ENCODE measurements at regions not wholly inside any gene's neighbourhood (a gene's known extent, or its start where the extent isn't known, plus 50 kb on each side); places are given as distances from the start of the nearest gene placed in this dataset.
"Not testable (repeated sequence)": the region's sequence is repeated elsewhere in the genome, so short reads cannot be mapped to it uniquely, and the experiment has no call there.

- H3K27me3 ChIP-seq (ENCODE audit: control insufficient read depth, insufficient read depth, low read length) = peaks cover 7% of the 10 kb centered on the region
- no peaks in the 10 kb centered on the region for H3K36me3 ChIP-seq (ENCODE audit: control insufficient read depth, low read depth, low read length)
- no peaks in the 10 kb centered on the region for H3K9me3 ChIP-seq (ENCODE audit: control insufficient read depth, low read depth, low read length)
- no peak overlapping the region for H3K27ac ChIP-seq (ENCODE audit: low read length)
- peaks cover 20% of the 10 kb centered on the region for H3K4me1 ChIP-seq (ENCODE audit: control insufficient read depth, low read depth, low read length)
- H3K9ac ChIP-seq (ENCODE audit: low read length) = no peak overlapping the region
- H3K4me3 ChIP-seq (ENCODE audit: low read length) = no peak overlapping the region
Observed at GRCh38 chr7:51452694-51453093, 136.1 kb upstream of the COBL start.

- H3K4me1 ChIP-seq (ENCODE audit: control insufficient read depth, low read depth, low read length) = peaks cover 28% of the 10 kb centered on the region
- H3K36me3 ChIP-seq (ENCODE audit: control insufficient read depth, low read depth, low read length) = no peaks in the 10 kb centered on the region
- no peak overlapping the region for H3K9ac ChIP-seq (ENCODE audit: low read length)
- H3K9me3 ChIP-seq (ENCODE audit: control insufficient read depth, low read depth, low read length) = no peaks in the 10 kb centered on the region
- no peak overlapping the region for H3K4me3 ChIP-seq (ENCODE audit: low read length)
- H3K27ac ChIP-seq (ENCODE audit: low read length) = no peak overlapping the region
- H3K27me3 ChIP-seq (ENCODE audit: control insufficient read depth, insufficient read depth, low read length) = peaks cover 7% of the 10 kb centered on the region
Observed at GRCh38 chr7:51451751-51452476, 135.3 kb upstream of the COBL start.

GRCh38 chr7:51450541-51450940 is 133.9 kb upstream of the COBL start:
- Histone ChIP-seq H3K27ac (ENCODE audit: low read length) (no peak overlapping the region), H3K4me3 (ENCODE audit: low read length) (no peak overlapping the region), H3K36me3 (ENCODE audit: control insufficient read depth, low read depth, low read length) (no peaks in the 10 kb centered on the region), H3K9me3 (ENCODE audit: control insufficient read depth, low read depth, low read length) (no peaks in the 10 kb centered on the region), H3K27me3 (ENCODE audit: control insufficient read depth, insufficient read depth, low read length) (peaks cover 7% of the 10 kb centered on the region), H3K9ac (ENCODE audit: low read length) (no peak overlapping the region), H3K4me1 (ENCODE audit: control insufficient read depth, low read depth, low read length) (peaks cover 34% of the 10 kb centered on the region)

GRCh38 chr7:51446785-51447184 is 130.2 kb upstream of the COBL start:
- H3K27ac ChIP-seq (ENCODE audit: low read length) = no peak overlapping the region
- H3K9me3 ChIP-seq (ENCODE audit: control insufficient read depth, low read depth, low read length) = peaks cover 5% of the 10 kb centered on the region
- H3K36me3 ChIP-seq (ENCODE audit: control insufficient read depth, low read depth, low read length) = no peaks in the 10 kb centered on the region
- peaks cover 7% of the 10 kb centered on the region for H3K27me3 ChIP-seq (ENCODE audit: control insufficient read depth, insufficient read depth, low read length)
- H3K4me3 ChIP-seq (ENCODE audit: low read length) = peak overlapping the region; percentile 7
- H3K9ac ChIP-seq (ENCODE audit: low read length) = no peak overlapping the region
- peaks cover 21% of the 10 kb centered on the region for H3K4me1 ChIP-seq (ENCODE audit: control insufficient read depth, low read depth, low read length)

GRCh38 chr7:51446356-51446755 is 129.7 kb upstream of the COBL start:
- no peak overlapping the region for H3K9ac ChIP-seq (ENCODE audit: low read length)
- peaks cover 5% of the 10 kb centered on the region for H3K9me3 ChIP-seq (ENCODE audit: control insufficient read depth, low read depth, low read length)
- H3K36me3 ChIP-seq (ENCODE audit: control insufficient read depth, low read depth, low read length) = no peaks in the 10 kb centered on the region
- H3K27ac ChIP-seq (ENCODE audit: low read length) = no peak overlapping the region
- peaks cover 5% of the 10 kb centered on the region for H3K27me3 ChIP-seq (ENCODE audit: control insufficient read depth, insufficient read depth, low read length)
- peak overlapping the region; percentile 7 for H3K4me3 ChIP-seq (ENCODE audit: low read length)
- H3K4me1 ChIP-seq (ENCODE audit: control insufficient read depth, low read depth, low read length) = peaks cover 18% of the 10 kb centered on the region

- Histone ChIP-seq H3K9ac (ENCODE audit: low read length) (no peak overlapping the region), H3K36me3 (ENCODE audit: control insufficient read depth, low read depth, low read length) (no peaks in the 10 kb centered on the region), H3K27me3 (ENCODE audit: control insufficient read depth, insufficient read depth, low read length) (no peaks in the 10 kb centered on the region), H3K27ac (ENCODE audit: low read length) (no peak overlapping the region), H3K4me3 (ENCODE audit: low read length) (no peak overlapping the region), H3K4me1 (ENCODE audit: control insufficient read depth, low read depth, low read length) (peaks cover 18% of the 10 kb centered on the region), H3K9me3 (ENCODE audit: control insufficient read depth, low read depth, low read length) (peaks cover 5% of the 10 kb centered on the region)
Observed at GRCh38 chr7:51444936-51445335, 128.3 kb upstream of the COBL start.

- H3K36me3 ChIP-seq (ENCODE audit: control insufficient read depth, low read depth, low read length) = no peaks in the 10 kb centered on the region
- H3K27me3 ChIP-seq (ENCODE audit: control insufficient read depth, insufficient read depth, low read length) = no peaks in the 10 kb centered on the region
- no peak overlapping the region for H3K9ac ChIP-seq (ENCODE audit: low read length)
- no peak overlapping the region for H3K27ac ChIP-seq (ENCODE audit: low read length)
- no peaks in the 10 kb centered on the region for H3K9me3 ChIP-seq (ENCODE audit: control insufficient read depth, low read depth, low read length)
- H3K4me3 ChIP-seq (ENCODE audit: low read length) = no peak overlapping the region
- no peaks in the 10 kb centered on the region for H3K4me1 ChIP-seq (ENCODE audit: control insufficient read depth, low read depth, low read length)
Observed at GRCh38 chr7:51430480-51431086, 114.0 kb upstream of the COBL start.

GRCh38 chr7:51428217-51428887 is 111.7 kb upstream of the COBL start:
- Histone ChIP-seq H3K4me1 (ENCODE audit: control insufficient read depth, low read depth, low read length) (no peaks in the 10 kb centered on the region), H3K27me3 (ENCODE audit: control insufficient read depth, insufficient read depth, low read length) (no peaks in the 10 kb centered on the region), H3K4me3 (ENCODE audit: low read length) (no peak overlapping the region), H3K9me3 (ENCODE audit: control insufficient read depth, low read depth, low read length) (no peaks in the 10 kb centered on the region), H3K27ac (ENCODE audit: low read length) (no peak overlapping the region), H3K9ac (ENCODE audit: low read length) (no peak overlapping the region), H3K36me3 (ENCODE audit: control insufficient read depth, low read depth, low read length) (no peaks in the 10 kb centered on the region)

- Histone ChIP-seq H3K9me3 (ENCODE audit: control insufficient read depth, low read depth, low read length) (no peaks in the 10 kb centered on the region), H3K27ac (ENCODE audit: low read length) (no peak overlapping the region), H3K4me3 (ENCODE audit: low read length) (no peak overlapping the region), H3K9ac (ENCODE audit: low read length) (no peak overlapping the region), H3K36me3 (ENCODE audit: control insufficient read depth, low read depth, low read length) (no peaks in the 10 kb centered on the region), H3K4me1 (ENCODE audit: control insufficient read depth, low read depth, low read length) (no peaks in the 10 kb centered on the region), H3K27me3 (ENCODE audit: control insufficient read depth, insufficient read depth, low read length) (no peaks in the 10 kb centered on the region)
Observed at GRCh38 chr7:51426163-51426562, 109.6 kb upstream of the COBL start.

- H3K4me3 ChIP-seq (ENCODE audit: low read length); H3K36me3 ChIP-seq (ENCODE audit: control insufficient read depth, low read depth, low read length); H3K9me3 ChIP-seq (ENCODE audit: control insufficient read depth, low read depth, low read length); H3K27ac ChIP-seq (ENCODE audit: low read length); H3K4me1 ChIP-seq (ENCODE audit: control insufficient read depth, low read depth, low read length); H3K9ac ChIP-seq (ENCODE audit: low read length); H3K27me3 ChIP-seq (ENCODE audit: control insufficient read depth, insufficient read depth, low read length): not testable (repeated sequence)
Observed at GRCh38 chr7:51409934-51410333, 93.3 kb upstream of the COBL start.

- not testable (repeated sequence) for H3K4me3 ChIP-seq (ENCODE audit: low read length); H3K9me3 ChIP-seq (ENCODE audit: control insufficient read depth, low read depth, low read length); H3K36me3 ChIP-seq (ENCODE audit: control insufficient read depth, low read depth, low read length); H3K27me3 ChIP-seq (ENCODE audit: control insufficient read depth, insufficient read depth, low read length); H3K27ac ChIP-seq (ENCODE audit: low read length); H3K9ac ChIP-seq (ENCODE audit: low read length); H3K4me1 ChIP-seq (ENCODE audit: control insufficient read depth, low read depth, low read length)
Observed at GRCh38 chr7:51397608-51398007, 81.0 kb upstream of the COBL start.

GRCh38 chr7:51393003-51393402 is 76.4 kb upstream of the COBL start:
- not testable (repeated sequence) for H3K36me3 ChIP-seq (ENCODE audit: control insufficient read depth, low read depth, low read length); H3K4me1 ChIP-seq (ENCODE audit: control insufficient read depth, low read depth, low read length); H3K9ac ChIP-seq (ENCODE audit: low read length); H3K27ac ChIP-seq (ENCODE audit: low read length); H3K4me3 ChIP-seq (ENCODE audit: low read length); H3K9me3 ChIP-seq (ENCODE audit: control insufficient read depth, low read depth, low read length); H3K27me3 ChIP-seq (ENCODE audit: control insufficient read depth, insufficient read depth, low read length)

Measured in iPS-18a (cell line).